Stimulated activated naive B cell treated with anti-CD40 and anti-IgM and Interleukin-4, amounts not matched to agents 10 μg/mL and 1 μg/mL and 100 μg/mL, for 72 hours (primary cell): ENCODE measurements at regions not wholly inside any gene's neighbourhood (a gene's known extent, or its start where the extent isn't known, plus 50 kb on each side); places are given as distances from the start of the nearest gene placed in this dataset.
"Not testable (repeated sequence)": the region's sequence is repeated elsewhere in the genome, so short reads cannot be mapped to it uniquely, and the experiment has no call there.

Experiments used
- ATAC-seq, 2 donors: fragments of 150-1000 bp; cut with Tn5 transposase; replicated peaks; 2 replicates each; pipeline ENCODE4 v1.10.0; 2021; ENCODE audit warnings: moderate library complexity in 1 of 2
- DNase-seq: peaks from one replicate; pipeline ENCODE4 v3.0.0; 2021
- H3K27ac Mint-ChIP-seq: one replicate; pipeline ENCODE4 v1.8.0; 2022; ENCODE audit warnings: mild to moderate bottlenecking, mixed read lengths
- H3K27me3 Mint-ChIP-seq, 2 donors: one replicate each; pipeline ENCODE4 v1.8.0; 2022; ENCODE audit warnings: mixed read lengths in 2 of 2
- H3K36me3 Mint-ChIP-seq, 2 donors: one replicate each; pipeline ENCODE4 v1.8.0; 2022; ENCODE audit warnings: mixed read lengths in 2 of 2, mild to moderate bottlenecking in 1 of 2
- H3K4me1 Mint-ChIP-seq, 2 donors: one replicate each; pipeline ENCODE4 v1.8.0; 2022; ENCODE audit warnings: mixed read lengths in 2 of 2, mild to moderate bottlenecking in 1 of 2
- H3K4me3 Mint-ChIP-seq, 2 donors: one replicate each; pipeline ENCODE4 v1.8.0; 2022; ENCODE audit warnings: mild to moderate bottlenecking in 2 of 2, mixed read lengths in 2 of 2, moderate library complexity in 1 of 2
- H3K9me3 Mint-ChIP-seq, 2 donors: one replicate each; pipeline ENCODE4 v1.8.0; 2022; ENCODE audit warnings: mixed read lengths in 2 of 2, mild to moderate bottlenecking in 1 of 2

- no peaks in the 10 kb centered on the region for H3K27me3 Mint-ChIP-seq
- no peak for DNase-seq
- H3K9me3 Mint-ChIP-seq, result peaks cover 3 to 9% of the 10 kb centered on the region in 2 donors
These were observed 838.1 kb downstream of the DNAJB9 start for GRCh38 chr7:109407756-109408155.

GRCh38 chr7:109437957-109438356 is 868.3 kb downstream of the DNAJB9 start:
- H3K36me3 Mint-ChIP-seq, result no peaks in the 10 kb centered on the region
- no peak overlapping the region for H3K4me3 Mint-ChIP-seq
- no peak overlapping the region for H3K27ac Mint-ChIP-seq
- DNase-seq, result no peak
- peaks cover 3 to 4% of the 10 kb centered on the region in 2 donors for H3K9me3 Mint-ChIP-seq
- no peaks in the 10 kb centered on the region for H3K4me1 Mint-ChIP-seq
- no peaks in the 10 kb centered on the region for H3K27me3 Mint-ChIP-seq
- no peak for ATAC-seq

More at GRCh38 chr7:109407756-109408155, 838.1 kb downstream of the DNAJB9 start:
- H3K4me1 Mint-ChIP-seq, result no peaks in the 10 kb centered on the region
- H3K27ac Mint-ChIP-seq, result no peak overlapping the region
- ATAC-seq, result no peak
- H3K36me3 Mint-ChIP-seq, result no peaks in the 10 kb centered on the region
- H3K4me3 Mint-ChIP-seq, result no peak overlapping the region

- Mint-ChIP-seq H3K4me3 (no peak overlapping the region), H3K27me3 (no peaks in the 10 kb centered on the region), H3K27ac (no peak overlapping the region), H3K4me1 (no peaks in the 10 kb centered on the region), H3K9me3 (peaks cover 12 to 14% of the 10 kb centered on the region in 2 donors), H3K36me3 (no peaks in the 10 kb centered on the region)
- no peak for ATAC-seq
- DNase-seq, result no peak
These were observed 880.1 kb downstream of the DNAJB9 start for GRCh38 chr7:109449760-109450159.

- no peak overlapping the region for H3K27ac Mint-ChIP-seq
These were observed 886.4 kb downstream of the DNAJB9 start for GRCh38 chr7:109456116-109456515.

GRCh38 chr7:109460296-109460695 is 890.6 kb downstream of the DNAJB9 start:
- ATAC-seq (no peak), DNase-seq (no peak)
- Mint-ChIP-seq H3K27me3 (no peaks in the 10 kb centered on the region), H3K4me1 (no peaks in the 10 kb centered on the region), H3K27ac (no peak overlapping the region), H3K9me3 (peaks cover 0 to 2% of the 10 kb centered on the region in 2 donors), H3K36me3 (no peaks in the 10 kb centered on the region), H3K4me3 (no peak overlapping the region)

More at GRCh38 chr7:109456116-109456515, 886.4 kb downstream of the DNAJB9 start:
- no peak for DNase-seq
- Mint-ChIP-seq H3K27me3 (no peaks in the 10 kb centered on the region), H3K4me3 (no peak overlapping the region), H3K4me1 (no peaks in the 10 kb centered on the region), H3K36me3 (no peaks in the 10 kb centered on the region), H3K9me3 (peaks cover 12 to 14% of the 10 kb centered on the region in 2 donors)
- ATAC-seq, result no peak

DNA sequence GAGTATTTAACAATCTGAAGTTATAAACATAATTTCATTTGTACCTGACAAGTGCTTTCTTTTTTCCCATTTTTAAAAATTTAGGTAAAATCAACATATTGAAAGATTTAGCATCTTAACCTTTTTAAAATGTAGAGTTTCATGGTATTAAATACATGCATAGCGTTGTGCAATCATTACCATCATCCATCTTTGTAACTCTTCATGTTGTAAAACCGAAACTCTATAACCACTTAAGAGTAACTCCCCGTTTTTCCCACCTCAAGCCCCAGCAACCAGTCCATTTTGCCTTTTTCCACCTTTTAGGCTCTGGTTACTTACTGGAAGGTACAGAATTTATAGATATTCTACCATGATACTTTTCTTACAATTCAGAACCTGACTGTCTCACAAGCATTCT is 892.5 kb downstream of the DNAJB9 start:
- peaks cover 0 to 2% of the 10 kb centered on the region in 2 donors for H3K9me3 Mint-ChIP-seq
- H3K27me3 Mint-ChIP-seq, result no peaks in the 10 kb centered on the region
- DNase-seq (no peak), ATAC-seq (no peak)
- no peaks in the 10 kb centered on the region for H3K4me1 Mint-ChIP-seq
- H3K36me3 Mint-ChIP-seq, result no peaks in the 10 kb centered on the region
- no peak overlapping the region for H3K4me3 Mint-ChIP-seq
- no peak overlapping the region for H3K27ac Mint-ChIP-seq

GRCh38 chr7:109467729-109468128 is 898.1 kb downstream of the DNAJB9 start:
- H3K27me3 Mint-ChIP-seq, H3K27ac Mint-ChIP-seq, H3K4me3 Mint-ChIP-seq, DNase-seq, H3K36me3 Mint-ChIP-seq, H3K9me3 Mint-ChIP-seq, H3K4me1 Mint-ChIP-seq, ATAC-seq: not testable (repeated sequence)

DNA sequence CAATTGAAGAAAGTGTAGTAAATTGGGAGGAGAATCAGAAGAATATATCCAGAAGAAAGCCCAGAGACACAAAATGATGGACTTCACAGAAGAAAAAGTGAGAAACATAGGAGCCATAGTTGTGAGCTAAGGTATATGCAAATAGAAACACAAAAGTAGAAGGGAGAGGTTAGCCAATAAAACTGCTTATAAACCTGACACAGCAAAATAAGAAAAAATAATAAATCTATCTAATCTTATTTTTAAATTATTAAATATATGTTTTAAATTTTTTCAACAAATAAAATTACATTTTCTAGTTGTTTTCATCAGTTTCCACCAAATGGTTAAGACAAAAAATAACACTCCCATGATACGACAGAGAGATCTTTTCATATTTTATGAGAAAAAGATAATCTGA is 903.5 kb downstream of the DNAJB9 start:
- no peaks in the 10 kb centered on the region for H3K36me3 Mint-ChIP-seq
- H3K4me1 Mint-ChIP-seq, result no peaks in the 10 kb centered on the region
- DNase-seq, result no peak
- no peak overlapping the region for H3K27ac Mint-ChIP-seq
- no peak overlapping the region for H3K4me3 Mint-ChIP-seq
- ATAC-seq, result no peak
- H3K9me3 Mint-ChIP-seq, result peaks cover 0 to 2% of the 10 kb centered on the region in 2 donors
- no peaks in the 10 kb centered on the region for H3K27me3 Mint-ChIP-seq

- ATAC-seq, result no peak
- Mint-ChIP-seq H3K27ac (no peak overlapping the region), H3K9me3 (peaks cover 0 to 2% of the 10 kb centered on the region in 2 donors), H3K4me3 (no peak overlapping the region), H3K27me3 (no peaks in the 10 kb centered on the region), H3K4me1 (no peaks in the 10 kb centered on the region), H3K36me3 (no peaks in the 10 kb centered on the region)
- DNase-seq, result no peak
These were observed 906.7 kb downstream of the DNAJB9 start for GRCh38 chr7:109476409-109476808.

DNA sequence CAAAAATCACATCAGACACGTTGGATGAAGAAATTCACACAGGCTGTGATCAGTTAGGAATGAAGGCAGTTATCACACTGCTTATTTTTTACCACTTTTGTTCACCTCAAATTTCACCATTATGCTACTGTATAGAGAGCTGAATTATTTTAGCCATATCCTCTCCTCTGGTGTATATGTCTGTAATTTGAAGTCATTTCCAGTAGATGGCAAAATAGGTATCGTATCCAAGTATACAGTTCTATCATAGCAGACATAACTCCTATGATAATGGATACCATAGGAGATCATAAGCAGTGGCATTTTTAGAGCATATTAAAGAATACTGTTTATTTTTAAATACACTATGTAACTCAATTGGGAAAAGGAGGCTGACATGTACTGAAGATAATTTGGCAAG is 909.7 kb downstream of the DNAJB9 start:
- no peaks in the 10 kb centered on the region for H3K27me3 Mint-ChIP-seq
- H3K4me3 Mint-ChIP-seq, result no peak overlapping the region
- no peak overlapping the region for H3K27ac Mint-ChIP-seq
- DNase-seq (no peak), ATAC-seq (no peak)
- H3K9me3 Mint-ChIP-seq, result peaks cover 0 to 2% of the 10 kb centered on the region in 2 donors
- H3K4me1 Mint-ChIP-seq, result no peaks in the 10 kb centered on the region
- no peaks in the 10 kb centered on the region for H3K36me3 Mint-ChIP-seq

GRCh38 chr7:109490607-109491006 is 920.9 kb downstream of the DNAJB9 start:
- ATAC-seq, H3K36me3 Mint-ChIP-seq, H3K9me3 Mint-ChIP-seq: not testable (repeated sequence)

GRCh38 chr7:109497053-109497452 is 927.4 kb downstream of the DNAJB9 start:
- no peak for DNase-seq
- ATAC-seq, result no peak
- Mint-ChIP-seq H3K4me3 (no peak overlapping the region), H3K27me3 (no peaks in the 10 kb centered on the region), H3K36me3 (no peaks in the 10 kb centered on the region), H3K27ac (no peak overlapping the region), H3K9me3 (peaks cover 0 to 3% of the 10 kb centered on the region in 2 donors), H3K4me1 (no peaks in the 10 kb centered on the region)

More at GRCh38 chr7:109490607-109491006, 920.9 kb downstream of the DNAJB9 start:
- not testable (repeated sequence) for DNase-seq, H3K4me3 Mint-ChIP-seq, H3K4me1 Mint-ChIP-seq, H3K27me3 Mint-ChIP-seq, H3K27ac Mint-ChIP-seq

GRCh38 chr7:109498131-109498530 is 928.5 kb downstream of the DNAJB9 start:
- Mint-ChIP-seq H3K9me3 (peaks cover 0 to 3% of the 10 kb centered on the region in 2 donors), H3K27ac (no peak overlapping the region), H3K27me3 (no peaks in the 10 kb centered on the region), H3K36me3 (no peaks in the 10 kb centered on the region), H3K4me1 (no peaks in the 10 kb centered on the region), H3K4me3 (no peak overlapping the region)
- DNase-seq (no peak), ATAC-seq (no peak)

DNA sequence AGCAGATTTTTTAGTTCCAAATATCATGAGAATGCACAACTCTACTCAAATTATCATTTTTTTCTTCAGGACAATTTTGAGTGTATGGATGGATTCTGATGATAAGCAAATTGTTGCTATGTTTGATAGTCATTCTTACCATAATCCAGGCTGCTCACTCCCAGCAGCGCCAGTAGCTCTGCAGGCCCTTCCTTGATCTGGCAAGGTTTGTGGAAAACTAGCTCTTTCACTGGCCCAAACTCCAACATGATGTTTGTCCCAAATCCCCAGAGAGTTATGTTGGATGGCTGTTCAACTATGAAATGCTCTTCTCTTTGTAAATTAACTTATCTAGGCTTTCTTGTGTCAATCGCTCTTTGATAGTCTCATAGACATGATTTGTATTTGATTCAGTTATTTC is 933.7 kb downstream of the DNAJB9 start:
- Mint-ChIP-seq H3K4me3 (no peak overlapping the region), H3K36me3 (no peaks in the 10 kb centered on the region), H3K4me1 (no peaks in the 10 kb centered on the region), H3K27me3 (no peaks in the 10 kb centered on the region), H3K27ac (no peak overlapping the region), H3K9me3 (peaks cover 2 to 3% of the 10 kb centered on the region in 2 donors)
- ATAC-seq (no peak), DNase-seq (no peak)

DNA sequence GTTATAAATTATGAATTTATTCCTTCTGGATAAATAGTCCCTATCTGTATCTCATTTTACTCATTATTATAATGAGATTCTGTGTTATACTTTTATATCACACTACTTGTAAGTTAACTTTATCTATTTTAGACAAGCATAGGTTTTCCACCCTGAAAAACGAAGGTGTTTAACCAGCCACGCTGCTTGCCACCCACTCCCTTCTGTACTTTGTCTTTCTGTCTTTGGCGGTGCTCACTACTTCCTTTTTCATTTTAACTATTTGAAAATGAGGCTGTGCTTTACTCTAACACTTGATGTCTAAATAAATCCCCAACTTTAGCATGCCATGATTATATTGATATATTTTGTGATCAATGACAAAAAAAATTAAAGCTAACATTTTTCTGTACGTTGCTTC is 952.9 kb downstream of the DNAJB9 start:
- no peaks in the 10 kb centered on the region for H3K27me3 Mint-ChIP-seq
- DNase-seq (no peak), ATAC-seq (no peak)
- H3K4me1 Mint-ChIP-seq, result no peaks in the 10 kb centered on the region
- H3K27ac Mint-ChIP-seq, result no peak overlapping the region
- H3K9me3 Mint-ChIP-seq, result peaks cover 0 to 2% of the 10 kb centered on the region in 2 donors
- no peak overlapping the region for H3K4me3 Mint-ChIP-seq
- H3K36me3 Mint-ChIP-seq, result no peaks in the 10 kb centered on the region

DNA sequence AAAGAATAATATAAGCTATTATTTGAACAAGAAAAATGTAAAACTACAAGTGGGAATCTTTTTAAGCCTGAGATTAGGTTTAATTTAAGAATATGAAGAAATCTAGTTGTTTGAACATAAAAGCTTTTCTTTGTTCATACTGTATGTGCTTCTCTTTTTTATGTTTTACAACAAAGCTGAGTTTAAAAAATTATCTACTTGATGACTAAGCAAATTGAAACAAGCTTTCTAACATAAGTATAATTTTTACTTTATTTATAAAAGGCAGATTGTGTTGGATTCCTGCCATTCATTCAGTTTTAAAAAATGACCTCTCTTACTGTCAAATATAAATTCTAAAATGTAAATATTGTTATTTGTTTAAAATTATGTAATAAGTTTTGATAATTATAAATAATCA is 958.2 kb downstream of the DNAJB9 start:
- no peak for ATAC-seq
- Mint-ChIP-seq H3K36me3 (no peaks in the 10 kb centered on the region), H3K4me3 (no peak overlapping the region), H3K9me3 (peaks cover 0 to 2% of the 10 kb centered on the region in 2 donors), H3K27ac (no peak overlapping the region), H3K4me1 (no peaks in the 10 kb centered on the region), H3K27me3 (no peaks in the 10 kb centered on the region)
- DNase-seq, result no peak
